ENCODE measurements at regions not wholly inside any gene's neighbourhood (a gene's known extent, or its start where the extent isn't known, plus 50 kb on each side); places are given as distances from the start of the nearest gene placed in this dataset.

DNA sequence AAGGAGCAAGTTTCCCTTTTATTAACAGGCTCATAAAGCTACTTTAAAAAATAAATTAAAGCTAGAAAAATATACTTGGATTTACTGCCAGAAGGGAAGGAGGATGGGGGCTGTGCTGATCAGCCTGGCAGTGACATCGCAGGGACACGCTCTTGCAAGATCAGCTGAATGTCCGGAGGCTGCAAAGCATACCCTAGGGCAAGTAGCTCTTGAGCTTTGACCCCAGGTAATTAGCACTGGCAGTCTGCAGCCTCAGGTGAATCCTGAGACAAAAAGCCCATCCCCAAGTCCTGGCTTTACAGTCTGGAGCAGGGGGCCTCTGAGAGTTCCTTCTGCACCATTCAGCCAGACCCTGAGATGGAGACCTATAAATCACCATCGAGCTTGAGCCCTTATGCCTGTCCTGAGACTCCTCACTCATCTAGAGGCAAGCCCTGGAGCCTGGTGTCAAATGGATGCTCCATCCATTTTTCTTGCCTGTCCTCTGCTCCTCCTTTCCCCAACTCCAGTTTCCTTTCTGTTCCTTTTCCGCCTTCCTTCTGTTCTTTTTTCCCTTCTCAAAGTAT is 131.7 kb downstream of the TMEM114 start:
- Histone ChIP-seq H3K27ac (no peak overlapping the region), H3K36me3 (no peaks in the 10 kb centered on the region), H3K4me3 (no peak overlapping the region), H3K4me1 (no peaks in the 10 kb centered on the region), H3K27me3 (no peaks in the 10 kb centered on the region), H3K9me3 (peaks cover 5% of the 10 kb centered on the region)
- ATAC-seq = no peak
- TF ChIP-seq, protein P1, sequence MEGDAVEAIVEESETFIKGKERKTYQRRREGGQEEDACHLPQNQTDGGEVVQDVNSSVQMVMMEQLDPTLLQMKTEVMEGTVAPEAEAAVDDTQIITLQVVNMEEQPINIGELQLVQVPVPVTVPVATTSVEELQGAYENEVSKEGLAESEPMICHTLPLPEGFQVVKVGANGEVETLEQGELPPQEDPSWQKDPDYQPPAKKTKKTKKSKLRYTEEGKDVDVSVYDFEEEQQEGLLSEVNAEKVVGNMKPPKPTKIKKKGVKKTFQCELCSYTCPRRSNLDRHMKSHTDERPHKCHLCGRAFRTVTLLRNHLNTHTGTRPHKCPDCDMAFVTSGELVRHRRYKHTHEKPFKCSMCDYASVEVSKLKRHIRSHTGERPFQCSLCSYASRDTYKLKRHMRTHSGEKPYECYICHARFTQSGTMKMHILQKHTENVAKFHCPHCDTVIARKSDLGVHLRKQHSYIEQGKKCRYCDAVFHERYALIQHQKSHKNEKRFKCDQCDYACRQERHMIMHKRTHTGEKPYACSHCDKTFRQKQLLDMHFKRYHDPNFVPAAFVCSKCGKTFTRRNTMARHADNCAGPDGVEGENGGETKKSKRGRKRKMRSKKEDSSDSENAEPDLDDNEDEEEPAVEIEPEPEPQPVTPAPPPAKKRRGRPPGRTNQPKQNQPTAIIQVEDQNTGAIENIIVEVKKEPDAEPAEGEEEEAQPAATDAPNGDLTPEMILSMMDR (IDR thresholded peaks at IDR 0.05) = no peak
- intact Hi-C loops (cut with DNase I) = no loop called here
- DNase-seq = no peak

DNA sequence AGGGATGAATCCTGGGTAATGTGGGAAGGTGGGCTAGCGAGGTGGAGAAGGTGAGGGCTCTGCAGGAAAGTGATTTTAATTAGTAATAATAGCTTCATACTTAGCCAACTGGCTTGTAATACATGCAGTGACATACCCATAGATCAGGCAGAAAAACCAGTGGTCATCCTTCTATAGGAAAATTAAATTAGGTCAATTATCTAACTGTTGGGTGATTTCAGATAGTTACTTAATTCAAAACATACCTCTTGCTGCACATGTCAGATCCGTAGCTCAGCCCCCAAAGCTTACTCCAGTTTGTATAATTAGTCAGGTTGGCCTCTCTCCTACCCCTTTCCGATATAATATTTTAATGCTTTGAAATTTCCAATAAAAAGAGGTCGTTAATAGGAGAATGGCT is 137.0 kb downstream of the TMEM114 start:
- peaks cover 5% of the 10 kb centered on the region for H3K9me3 ChIP-seq
- intact Hi-C loops (cut with DNase I) = no loop called here

DNA sequence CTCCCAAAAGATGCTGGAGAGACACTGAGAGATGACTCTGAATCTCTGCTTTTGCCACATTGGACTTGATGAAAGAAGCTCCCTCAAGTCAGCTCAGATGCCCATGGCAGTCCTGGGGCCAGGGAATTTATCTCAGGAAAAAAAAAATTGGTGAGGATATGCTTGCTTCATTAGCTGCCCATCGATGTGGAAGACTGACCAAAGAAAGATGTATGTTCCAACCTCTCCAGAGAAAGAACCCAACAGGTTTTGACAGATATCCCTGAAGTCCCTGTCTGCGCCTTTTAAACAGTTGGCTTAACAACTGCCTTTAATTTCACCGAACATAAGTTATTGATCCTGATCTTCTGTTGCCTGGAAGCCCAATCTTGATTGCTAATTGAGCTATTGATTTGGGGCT is 137.4 kb downstream of the TMEM114 start:
- intact Hi-C loops (cut with DNase I) = no loop called here
- Histone ChIP-seq H3K27ac (no peak overlapping the region), H3K9me3 (peaks cover 5% of the 10 kb centered on the region), H3K36me3 (no peaks in the 10 kb centered on the region), H3K4me3 (no peak overlapping the region), H3K4me1 (no peaks in the 10 kb centered on the region), H3K27me3 (no peaks in the 10 kb centered on the region)
- DNase-seq (no peak), ATAC-seq (no peak)
- TF ChIP-seq, protein P1 (IDR thresholded peaks at IDR 0.05) = no peak

More for the DNA sequence above, 137.0 kb downstream of the TMEM114 start:
- Histone ChIP-seq H3K4me3 (no peak overlapping the region), H3K27ac (no peak overlapping the region), H3K27me3 (no peaks in the 10 kb centered on the region), H3K36me3 (no peaks in the 10 kb centered on the region), H3K4me1 (no peaks in the 10 kb centered on the region)
- DNase-seq (no peak), ATAC-seq (no peak)
- TF ChIP-seq, protein P1 (IDR thresholded peaks at IDR 0.05) = no peak

DNA sequence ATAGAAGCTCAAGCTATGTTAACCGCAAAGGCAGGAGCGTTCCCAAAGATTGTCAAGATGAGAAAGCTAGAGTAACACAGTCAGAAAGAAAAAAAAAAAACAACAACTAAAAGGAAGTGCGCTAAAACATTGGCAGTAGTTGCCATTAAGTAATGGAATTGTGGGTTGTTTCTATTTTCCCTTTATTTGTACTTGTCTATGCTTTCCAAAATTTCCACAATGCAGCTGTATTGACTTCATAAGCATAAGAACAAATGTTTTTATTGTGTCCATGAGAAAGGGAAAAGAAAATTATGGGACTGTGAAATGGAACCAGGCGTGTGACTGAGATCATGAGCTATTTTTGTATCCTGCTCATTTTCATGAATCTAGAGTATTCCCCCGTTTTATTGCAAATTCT is 153.4 kb downstream of the TMEM114 start:
- Histone ChIP-seq H3K27ac (no peak overlapping the region), H3K27me3 (no peaks in the 10 kb centered on the region), H3K4me3 (no peak overlapping the region), H3K4me1 (no peaks in the 10 kb centered on the region), H3K9me3 (no peaks in the 10 kb centered on the region), H3K36me3 (no peaks in the 10 kb centered on the region)
- no peak for ATAC-seq
- no peak for DNase-seq
- intact Hi-C loops (cut with DNase I) = no loop called here
- TF ChIP-seq, protein P1 (IDR thresholded peaks at IDR 0.05) = no peak

DNA sequence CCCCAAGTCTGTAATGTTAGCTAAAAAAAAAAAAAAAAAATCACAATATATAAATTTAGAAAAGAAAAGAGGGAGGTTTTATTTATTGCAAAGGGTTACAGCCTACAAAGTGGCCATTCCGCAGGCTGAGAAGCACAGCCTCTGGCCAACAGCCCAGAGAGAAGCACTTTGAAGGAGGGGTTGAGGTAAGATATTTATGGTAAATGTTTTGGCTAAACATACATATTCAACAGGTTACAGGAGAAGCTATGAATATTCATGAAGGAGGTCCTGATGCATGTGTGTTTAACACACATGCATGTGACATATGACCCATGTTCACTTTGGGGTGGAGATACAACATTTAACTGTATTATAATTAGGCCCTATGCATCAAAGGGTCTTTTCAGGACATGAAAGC is 158.5 kb downstream of the TMEM114 start:
- H3K9me3 ChIP-seq = no peaks in the 10 kb centered on the region
- no peaks in the 10 kb centered on the region for H3K4me1 ChIP-seq
- no peak for DNase-seq
- intact Hi-C loops (cut with DNase I) = no loop called here
- no peak overlapping the region for H3K4me3 ChIP-seq
- H3K27me3 ChIP-seq = no peaks in the 10 kb centered on the region
- no peaks in the 10 kb centered on the region for H3K36me3 ChIP-seq
- ATAC-seq = no peak
- no peak overlapping the region for H3K27ac ChIP-seq
- TF ChIP-seq, protein P1 (IDR thresholded peaks at IDR 0.05) = no peak

DNA sequence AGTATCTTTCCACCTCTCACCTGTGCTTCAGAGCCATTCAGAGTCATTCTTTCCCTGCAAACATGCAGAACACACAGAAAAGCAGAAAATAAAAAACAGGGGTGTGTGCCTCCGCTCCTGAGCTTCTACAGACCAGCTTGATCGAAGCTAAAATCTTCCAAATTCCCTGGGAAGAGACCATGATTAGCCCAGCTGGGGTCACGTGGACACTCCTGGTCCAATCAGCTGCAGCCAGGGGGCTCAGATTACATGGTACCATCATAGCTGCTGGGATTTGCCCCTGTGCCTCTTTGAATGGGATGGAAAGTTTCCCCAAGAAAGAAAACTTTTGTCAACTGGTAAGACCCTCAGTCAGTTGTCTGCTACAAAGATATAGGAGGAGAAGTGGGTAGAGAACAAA is 159.9 kb downstream of the TMEM114 start:
- H3K27ac ChIP-seq = no peak overlapping the region
- H3K4me1 ChIP-seq = no peaks in the 10 kb centered on the region
- DNase-seq (no peak), ATAC-seq (no peak)
- H3K27me3 ChIP-seq = no peaks in the 10 kb centered on the region
- TF ChIP-seq, protein P1 (IDR thresholded peaks at IDR 0.05) = no peak
- intact Hi-C loops (cut with DNase I) = no loop called here
- H3K36me3 ChIP-seq = no peaks in the 10 kb centered on the region
- H3K9me3 ChIP-seq = no peaks in the 10 kb centered on the region
- H3K4me3 ChIP-seq = no peak overlapping the region

Measured in upper lobe of right lung (tissue), 1 donor.